Activated CD4-positive, alpha-beta memory T cell treated with anti-CD3 and anti-CD28 coated beads for 36 hours (primary cell): ENCODE measurements at regions not wholly inside any gene's neighbourhood (a gene's known extent, or its start where the extent isn't known, plus 50 kb on each side); places are given as distances from the start of the nearest gene placed in this dataset.

Source experiments
- CTCF ChIA-PET: fragments of 350-600 bp; sonication (Branson Sonifier 250); formaldehyde crosslinking; loops from one replicate; lab custom pipeline; 2021; ENCODE audit warnings: antibody characterized with exemption, inconsistent platforms; lab: Charles Lee
- POLR2A ChIA-PET: fragments of 350-600 bp; sonication (Branson Sonifier 250); formaldehyde crosslinking; loops from one replicate; lab custom pipeline; 2021; ENCODE audit warnings: antibody characterized with exemption; lab: Charles Lee
- DNase-seq: peaks from one replicate; pipeline ENCODE4 v3.0.0-alpha.2; 2020
- H3K27ac Mint-ChIP-seq: one replicate; pipeline ENCODE4 v1.8.0; 2021; ENCODE audit warnings: mixed read lengths
- H3K27me3 Mint-ChIP-seq: one replicate; pipeline ENCODE4 v1.8.0; 2021; ENCODE audit warnings: mixed read lengths
- H3K36me3 Mint-ChIP-seq: one replicate; pipeline ENCODE4 v1.8.0; 2021; ENCODE audit warnings: mixed read lengths
- H3K4me1 Mint-ChIP-seq: one replicate; pipeline ENCODE4 v1.8.0; 2021; ENCODE audit warnings: low read depth, mixed read lengths
- H3K4me3 Mint-ChIP-seq: one replicate; pipeline ENCODE4 v1.8.0; 2021; ENCODE audit warnings: mild to moderate bottlenecking, mixed read lengths
- H3K9me3 Mint-ChIP-seq: one replicate; pipeline ENCODE4 v1.8.0; 2021; ENCODE audit warnings: mixed read lengths
- intact Hi-C: fragments of 100-400 bp; cut with micrococcal nuclease; formaldehyde crosslinking; loops from one replicate; pipeline ENCODE4 v1.15.1; 2023

DNA sequence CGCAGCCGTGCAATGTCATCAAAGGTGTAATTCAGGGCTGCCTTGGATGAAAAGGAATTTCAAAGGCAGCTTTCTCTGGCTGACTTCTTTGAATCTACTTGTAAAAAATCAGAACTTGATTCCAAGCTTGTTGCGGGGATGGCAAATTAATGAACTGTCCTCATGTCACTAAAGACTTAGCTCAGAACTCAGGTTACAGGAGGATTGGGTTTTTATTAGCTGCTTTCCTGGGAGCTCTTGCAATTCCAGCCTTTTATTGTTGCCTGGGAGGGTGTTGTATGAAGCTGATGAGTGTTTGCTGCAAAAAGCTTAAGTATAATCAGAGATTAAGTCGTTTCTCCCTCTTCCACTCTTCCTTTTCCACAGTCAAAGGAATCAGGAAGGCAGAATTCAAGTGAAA, 113.0 kb upstream of the CDH4 start:
- no peak for DNase-seq
- Mint-ChIP-seq H3K27ac (no peak overlapping the region), H3K9me3 (no peaks in the 10 kb centered on the region), H3K27me3 (peaks cover 1% of the 10 kb centered on the region), H3K36me3 (no peaks in the 10 kb centered on the region), H3K4me1 (no peaks in the 10 kb centered on the region), H3K4me3 (no peak overlapping the region)
- POLR2A ChIA-PET = no interaction called here
- CTCF ChIA-PET = no interaction called here
- intact Hi-C loops = no loop called here

DNA sequence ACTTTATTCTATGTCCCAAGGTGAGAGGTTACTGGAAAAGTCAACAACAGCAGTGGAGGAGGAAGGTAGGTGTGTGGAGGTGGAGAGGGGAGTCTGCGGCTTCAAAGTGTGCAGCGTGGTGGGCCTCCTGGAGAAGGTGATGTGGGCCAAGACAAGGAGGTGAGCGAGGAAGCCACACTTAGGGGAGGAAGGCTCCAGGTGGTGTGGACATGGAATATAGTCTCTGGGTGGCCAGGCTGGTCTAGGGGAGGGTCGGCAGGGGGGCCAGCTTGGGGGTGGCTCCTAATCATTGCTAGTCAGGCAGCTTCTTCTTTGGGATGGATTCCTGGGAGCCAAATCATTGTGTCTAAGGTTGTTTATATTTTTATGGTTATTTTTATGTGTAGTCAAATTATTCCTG, 111.5 kb upstream of the CDH4 start:
- Mint-ChIP-seq H3K9me3 (no peaks in the 10 kb centered on the region), H3K36me3 (no peaks in the 10 kb centered on the region), H3K4me3 (no peak overlapping the region), H3K27me3 (peaks cover 5% of the 10 kb centered on the region), H3K27ac (no peak overlapping the region), H3K4me1 (no peaks in the 10 kb centered on the region)
- no peak for DNase-seq
- ChIA-PET CTCF (no interaction called here), POLR2A (no interaction called here)
- intact Hi-C loops = no loop called here

DNA sequence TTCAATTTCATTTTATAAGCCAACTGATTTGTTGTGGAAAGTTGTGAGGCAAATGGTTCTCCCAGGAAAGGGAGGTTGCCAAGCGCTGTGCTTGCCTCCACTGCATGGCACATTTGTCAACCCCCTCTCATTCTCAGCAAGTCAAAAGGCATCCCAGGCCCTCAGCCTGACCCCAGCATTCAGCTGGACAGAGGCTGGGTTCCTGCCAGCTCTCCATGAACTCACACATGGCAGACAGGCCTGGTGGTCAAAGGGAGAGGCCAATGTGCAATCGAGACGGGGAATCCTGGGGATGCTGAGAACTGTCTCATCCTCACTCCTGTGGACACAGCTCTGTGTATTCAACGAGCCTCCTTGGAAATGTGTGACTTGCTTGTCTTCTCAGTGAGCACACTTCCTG, 106.0 kb upstream of the CDH4 start:
- ChIA-PET CTCF (no interaction called here), POLR2A (no interaction called here)
- no peaks in the 10 kb centered on the region for H3K36me3 Mint-ChIP-seq
- H3K9me3 Mint-ChIP-seq = no peaks in the 10 kb centered on the region
- no peak for DNase-seq
- H3K27ac Mint-ChIP-seq = no peak overlapping the region
- H3K4me1 Mint-ChIP-seq = no peaks in the 10 kb centered on the region
- H3K4me3 Mint-ChIP-seq = no peak overlapping the region
- H3K27me3 Mint-ChIP-seq = peaks cover 6% of the 10 kb centered on the region
- intact Hi-C loops = no loop called here

DNA sequence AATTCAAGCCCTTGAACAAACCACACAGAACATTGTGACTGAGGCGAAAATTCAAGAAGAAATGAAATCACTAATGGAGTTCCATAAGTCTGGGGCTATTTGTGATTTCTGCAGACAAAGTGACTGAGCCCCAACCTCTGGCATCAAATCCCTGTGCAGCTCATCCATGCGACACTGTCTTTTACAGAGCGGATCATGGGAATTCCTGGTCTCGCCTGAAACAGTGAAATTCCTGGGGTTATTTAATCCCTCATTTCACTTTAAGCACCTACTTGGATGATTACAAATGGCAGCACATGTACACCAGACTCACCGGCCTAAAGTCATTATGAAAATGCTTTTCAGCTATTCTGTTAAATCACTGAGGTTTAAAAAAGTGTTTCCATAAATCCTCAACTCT, 102.4 kb upstream of the CDH4 start:
- Mint-ChIP-seq H3K4me1 (no peaks in the 10 kb centered on the region), H3K4me3 (no peak overlapping the region), H3K27me3 (peaks cover 6% of the 10 kb centered on the region), H3K36me3 (no peaks in the 10 kb centered on the region), H3K9me3 (no peaks in the 10 kb centered on the region), H3K27ac (no peak overlapping the region)
- intact Hi-C loops = no loop called here
- CTCF ChIA-PET = no interaction called here
- DNase-seq = no peak
- POLR2A ChIA-PET = no interaction called here

DNA sequence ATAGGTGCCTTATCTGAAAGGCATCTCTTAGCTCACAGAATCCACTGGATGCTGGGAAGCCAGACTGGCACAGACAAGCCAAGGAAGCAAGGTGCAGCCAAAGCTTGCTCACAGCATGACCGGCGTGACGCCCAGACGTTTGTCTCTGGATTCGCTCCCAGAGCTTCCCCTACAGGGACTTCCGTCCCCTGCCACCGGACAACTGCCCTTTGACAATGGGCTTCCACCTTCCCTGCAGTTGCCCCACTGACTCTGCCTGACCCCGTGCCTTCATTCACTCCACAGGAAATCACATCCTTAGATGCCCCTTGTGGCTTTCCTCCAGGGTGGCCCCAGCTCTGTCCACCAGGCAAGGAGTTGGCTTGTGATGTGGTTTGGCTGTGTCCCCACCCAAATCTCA, 94.8 kb upstream of the CDH4 start:
- Mint-ChIP-seq H3K4me3 (no peak overlapping the region), H3K27ac (no peak overlapping the region), H3K4me1 (no peaks in the 10 kb centered on the region), H3K36me3 (no peaks in the 10 kb centered on the region), H3K9me3 (peaks cover 3% of the 10 kb centered on the region), H3K27me3 (peaks cover 3% of the 10 kb centered on the region)
- no peak for DNase-seq
- intact Hi-C loops = no loop called here
- ChIA-PET CTCF (no interaction called here), POLR2A (no interaction called here)

DNA sequence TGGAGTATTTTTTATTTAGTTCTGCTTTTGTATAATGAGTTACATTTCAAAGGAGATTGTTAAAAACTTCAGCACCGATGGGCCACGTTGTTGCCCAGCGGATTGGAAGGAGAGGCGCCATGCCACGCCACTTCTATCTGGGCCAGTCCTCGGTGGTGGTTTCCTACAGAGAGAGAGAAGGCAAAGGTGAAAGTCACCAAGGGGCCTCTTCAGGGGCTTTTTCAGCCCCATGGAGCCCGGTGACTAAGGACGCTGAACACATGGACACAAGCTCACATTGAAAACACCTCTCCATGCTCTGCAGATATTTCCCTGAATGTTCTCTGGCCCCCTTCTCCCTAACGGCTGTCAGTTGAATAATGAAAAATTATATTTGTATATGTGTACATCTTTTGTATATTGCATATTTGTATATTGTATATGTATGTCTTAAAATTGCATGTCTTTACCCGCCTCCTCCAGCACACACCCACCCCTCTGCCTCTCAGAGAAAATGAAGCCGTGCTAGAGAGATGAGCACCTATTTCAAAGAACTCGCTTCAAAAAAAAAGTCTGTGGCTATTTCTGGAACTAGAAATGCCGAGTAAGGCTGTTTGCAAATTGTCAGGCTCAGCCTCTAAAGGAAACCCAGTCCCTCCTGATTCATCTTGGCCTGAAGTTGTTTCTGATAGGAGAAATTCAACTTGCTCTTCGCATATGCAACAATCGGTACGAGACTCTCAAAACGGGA, 91.9 kb upstream of the CDH4 start:
- peaks cover 3% of the 10 kb centered on the region for H3K9me3 Mint-ChIP-seq
- no peaks in the 10 kb centered on the region for H3K4me1 Mint-ChIP-seq
- no peak overlapping the region for H3K27ac Mint-ChIP-seq
- ChIA-PET CTCF (no interaction called here), POLR2A (no interaction called here)
- H3K27me3 Mint-ChIP-seq = peaks cover 3% of the 10 kb centered on the region
- no peak overlapping the region for H3K4me3 Mint-ChIP-seq
- DNase-seq = no peak
- intact Hi-C loops = no loop called here
- H3K36me3 Mint-ChIP-seq = no peaks in the 10 kb centered on the region

DNA sequence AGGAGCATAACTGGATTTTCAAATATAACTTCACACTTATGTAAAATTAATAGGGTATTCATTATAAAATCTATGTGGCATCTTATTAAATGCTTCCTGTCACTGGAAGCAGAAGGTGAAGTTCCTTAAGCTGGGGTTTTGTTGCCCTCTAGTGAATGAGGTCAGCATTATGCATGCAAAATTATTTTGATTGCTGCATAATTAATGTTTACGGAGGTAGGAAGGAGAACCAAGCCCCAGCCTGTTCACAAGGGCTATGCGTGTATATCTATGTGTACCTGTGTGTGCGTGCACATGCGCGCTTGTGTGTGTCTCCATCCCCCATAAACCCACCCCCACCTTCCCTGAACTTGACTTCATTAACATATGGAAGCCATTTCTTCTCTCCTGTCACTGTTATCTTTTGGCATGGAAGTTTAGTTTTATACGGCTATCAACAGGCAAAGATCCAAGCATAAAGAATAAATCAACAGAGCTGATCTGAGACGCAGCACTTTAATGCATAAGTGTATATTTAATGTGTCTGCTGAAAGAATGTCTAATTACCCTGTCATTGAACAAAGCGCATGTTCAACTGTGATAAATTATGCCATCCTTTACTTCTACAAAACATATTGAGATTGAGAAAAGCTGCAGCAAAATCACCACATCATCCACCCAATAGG, 90.2 kb upstream of the CDH4 start:
- peaks cover 3% of the 10 kb centered on the region for H3K9me3 Mint-ChIP-seq
- H3K36me3 Mint-ChIP-seq = no peaks in the 10 kb centered on the region
- peaks cover 3% of the 10 kb centered on the region for H3K27me3 Mint-ChIP-seq
- intact Hi-C loops = no loop called here
- ChIA-PET CTCF (interaction anchor here (0.7 kb wide), 1 partner anchor 1169 kb away, joined by 3 read pairs; no protein-coding TSS in a partner anchor), POLR2A (no interaction called here)
- no peak for DNase-seq
- H3K27ac Mint-ChIP-seq = no peak overlapping the region
- H3K4me3 Mint-ChIP-seq = no peak overlapping the region
- no peaks in the 10 kb centered on the region for H3K4me1 Mint-ChIP-seq

DNA sequence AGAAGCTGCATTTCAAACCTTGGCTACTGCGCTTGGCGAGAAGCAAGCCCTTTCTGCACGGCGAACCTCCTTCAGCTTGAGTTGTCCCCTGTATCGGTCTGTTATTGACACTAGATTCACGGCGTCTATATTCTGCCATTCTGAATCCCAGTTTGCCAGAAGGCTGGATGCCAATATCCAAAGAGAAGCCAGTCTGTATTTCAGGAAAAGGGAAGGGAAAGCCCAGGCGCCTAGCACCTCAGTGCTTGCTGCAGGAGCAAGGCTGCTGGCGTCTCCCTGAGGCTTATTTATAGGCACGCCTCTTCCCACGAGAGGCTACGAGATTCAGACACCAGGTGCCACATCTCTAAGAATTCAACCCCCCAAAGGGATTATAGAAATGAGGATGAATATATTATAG, 89.6 kb upstream of the CDH4 start:
- DNase-seq = no peak
- Mint-ChIP-seq H3K4me3 (no peak overlapping the region), H3K27me3 (peaks cover 3% of the 10 kb centered on the region), H3K36me3 (no peaks in the 10 kb centered on the region), H3K27ac (no peak overlapping the region), H3K4me1 (no peaks in the 10 kb centered on the region), H3K9me3 (peaks cover 3% of the 10 kb centered on the region)
- CTCF ChIA-PET = interaction anchor here (0.7 kb wide), 1 partner anchor 1170 kb away, joined by 3 read pairs; no protein-coding TSS in a partner anchor
- intact Hi-C loops = no loop called here
- POLR2A ChIA-PET = no interaction called here

DNA sequence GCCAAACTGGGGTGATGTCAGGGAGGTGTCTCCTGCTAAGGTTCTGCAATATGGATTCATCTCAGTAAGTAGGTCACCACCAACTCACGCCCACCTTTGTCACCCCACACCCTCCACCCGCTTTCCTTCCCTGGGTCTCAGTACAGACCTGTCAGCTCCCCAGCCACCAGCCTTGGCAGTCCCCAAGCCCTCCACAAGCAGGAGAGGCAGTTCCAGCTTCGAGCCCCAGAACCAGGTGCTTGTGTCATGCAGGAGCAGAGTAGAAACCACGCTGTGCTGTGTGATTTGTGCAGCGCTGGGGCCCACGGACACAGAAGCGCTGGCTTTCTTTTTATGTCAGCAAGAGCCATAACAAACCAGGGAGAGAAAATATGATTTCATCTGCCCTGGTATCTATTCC, 89.0 kb upstream of the CDH4 start:
- CTCF ChIA-PET = no interaction called here
- POLR2A ChIA-PET = no interaction called here
- Mint-ChIP-seq H3K27ac (no peak overlapping the region), H3K36me3 (no peaks in the 10 kb centered on the region), H3K9me3 (peaks cover 3% of the 10 kb centered on the region), H3K4me3 (no peak overlapping the region), H3K27me3 (peaks cover 5% of the 10 kb centered on the region), H3K4me1 (no peaks in the 10 kb centered on the region)
- DNase-seq = no peak
- intact Hi-C loops = no loop called here

DNA sequence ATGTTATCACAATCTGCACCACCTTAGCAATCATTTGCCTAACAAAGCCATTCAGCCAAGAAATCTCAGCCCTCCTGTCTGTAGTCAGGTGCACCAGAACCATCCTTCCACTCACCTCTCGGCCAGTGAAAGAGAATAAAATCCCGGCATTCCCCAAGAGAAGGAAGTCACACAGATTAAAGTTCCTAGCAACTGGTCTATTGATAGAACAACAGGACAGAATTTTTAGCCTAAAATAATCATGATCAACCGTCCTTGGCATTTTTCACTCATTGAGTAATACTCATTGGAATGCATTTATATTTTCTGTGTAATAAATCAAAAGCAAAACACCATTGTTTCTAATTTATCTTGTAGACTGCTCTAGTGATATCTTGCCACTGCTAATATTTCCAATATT, 85.7 kb upstream of the CDH4 start:
- Mint-ChIP-seq H3K27ac (no peak overlapping the region), H3K27me3 (peaks cover 6% of the 10 kb centered on the region), H3K4me1 (no peaks in the 10 kb centered on the region), H3K4me3 (no peak overlapping the region), H3K9me3 (no peaks in the 10 kb centered on the region), H3K36me3 (no peaks in the 10 kb centered on the region)
- DNase-seq = no peak
- intact Hi-C loops = no loop called here
- POLR2A ChIA-PET = no interaction called here
- CTCF ChIA-PET = no interaction called here

DNA sequence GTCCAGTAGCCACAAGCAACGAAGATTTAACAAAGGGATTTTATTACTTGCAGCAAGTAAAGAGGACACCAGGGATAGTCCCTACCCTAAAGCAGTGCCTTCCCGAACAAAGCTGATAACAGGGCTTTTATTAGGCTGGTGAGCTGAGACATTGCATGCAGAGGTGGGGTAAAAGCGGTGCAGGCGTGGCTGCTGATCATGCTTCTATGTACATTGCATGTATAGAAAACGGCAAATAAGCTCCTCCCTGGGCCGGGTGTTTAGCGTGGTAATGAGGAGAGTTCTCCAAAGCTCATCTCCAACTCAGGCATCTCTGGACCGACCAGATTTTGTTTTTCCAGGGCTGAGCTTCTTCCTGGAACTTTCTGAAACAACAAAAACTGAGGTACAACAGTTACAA, 83.5 kb upstream of the CDH4 start:
- H3K9me3 Mint-ChIP-seq = no peaks in the 10 kb centered on the region
- H3K4me1 Mint-ChIP-seq = no peaks in the 10 kb centered on the region
- CTCF ChIA-PET = no interaction called here
- no peak for DNase-seq
- intact Hi-C loops = no loop called here
- no peak overlapping the region for H3K27ac Mint-ChIP-seq
- H3K36me3 Mint-ChIP-seq = no peaks in the 10 kb centered on the region
- no peak overlapping the region for H3K4me3 Mint-ChIP-seq
- peaks cover 4% of the 10 kb centered on the region for H3K27me3 Mint-ChIP-seq
- POLR2A ChIA-PET = no interaction called here

DNA sequence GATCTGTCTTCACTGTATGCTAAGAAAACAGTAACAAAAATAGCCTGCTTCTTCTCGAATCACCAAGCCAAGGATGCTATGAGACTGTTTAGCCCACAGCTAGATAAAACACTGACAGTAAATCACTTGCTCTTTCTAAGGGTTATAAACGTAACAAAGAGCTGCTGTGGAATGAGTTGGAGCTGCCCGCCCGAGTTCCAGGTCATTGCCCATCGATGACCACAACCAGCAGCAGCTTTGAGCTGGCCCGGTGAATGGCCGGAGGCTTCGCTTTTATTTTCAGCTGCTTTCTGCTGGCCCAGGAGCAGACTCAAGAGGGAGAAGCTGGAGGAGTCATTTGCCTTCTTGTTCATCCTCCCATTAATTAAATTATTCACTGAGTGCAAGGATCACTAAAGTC, 82.2 kb upstream of the CDH4 start:
- no peak for DNase-seq
- CTCF ChIA-PET = interaction anchor here (1.3 kb wide), 1 partner anchor 59 kb away, joined by 3 read pairs; no protein-coding TSS in a partner anchor
- POLR2A ChIA-PET = no interaction called here
- no peaks in the 10 kb centered on the region for H3K4me1 Mint-ChIP-seq
- H3K36me3 Mint-ChIP-seq = no peaks in the 10 kb centered on the region
- H3K9me3 Mint-ChIP-seq = no peaks in the 10 kb centered on the region
- peaks cover 4% of the 10 kb centered on the region for H3K27me3 Mint-ChIP-seq
- no peak overlapping the region for H3K4me3 Mint-ChIP-seq
- intact Hi-C loops = no loop called here
- H3K27ac Mint-ChIP-seq = no peak overlapping the region
